ENCODE measurements at regions not wholly inside any gene's neighbourhood (a gene's known extent, or its start where the extent isn't known, plus 50 kb on each side); places are given as distances from the start of the nearest gene placed in this dataset.

DNA sequence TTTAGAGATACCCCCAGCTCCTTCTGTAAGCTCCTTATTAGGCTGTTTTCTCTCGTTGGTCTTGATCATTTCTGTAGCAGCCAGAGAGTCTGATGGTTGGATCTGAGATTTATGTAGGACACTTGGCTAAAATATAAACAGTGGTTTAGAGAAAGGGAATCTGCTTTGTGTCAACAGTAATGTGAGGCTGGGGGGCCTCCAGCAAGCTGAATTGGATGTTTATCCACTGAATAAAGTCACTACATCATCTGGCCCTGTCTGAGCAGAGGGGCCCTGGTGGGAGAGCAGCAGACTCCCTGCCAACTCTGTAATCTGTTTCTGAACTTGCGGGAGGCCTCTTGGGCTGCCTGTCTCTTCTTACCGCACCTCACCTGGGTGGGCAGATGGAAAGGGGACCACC, 328.5 kb upstream of the PLET1 start:
- H3K27me3 ChIP-seq (ENCODE audit: control insufficient read depth, insufficient read depth, low read length), result peaks cover 3% of the 10 kb centered on the region
- H3K36me3 ChIP-seq (ENCODE audit: control insufficient read depth, insufficient read depth, low read length), result no peaks in the 10 kb centered on the region
- H3K4me3 ChIP-seq (ENCODE audit: low read depth, low read length), result no peak overlapping the region
- TF ChIP-seq, protein P1, sequence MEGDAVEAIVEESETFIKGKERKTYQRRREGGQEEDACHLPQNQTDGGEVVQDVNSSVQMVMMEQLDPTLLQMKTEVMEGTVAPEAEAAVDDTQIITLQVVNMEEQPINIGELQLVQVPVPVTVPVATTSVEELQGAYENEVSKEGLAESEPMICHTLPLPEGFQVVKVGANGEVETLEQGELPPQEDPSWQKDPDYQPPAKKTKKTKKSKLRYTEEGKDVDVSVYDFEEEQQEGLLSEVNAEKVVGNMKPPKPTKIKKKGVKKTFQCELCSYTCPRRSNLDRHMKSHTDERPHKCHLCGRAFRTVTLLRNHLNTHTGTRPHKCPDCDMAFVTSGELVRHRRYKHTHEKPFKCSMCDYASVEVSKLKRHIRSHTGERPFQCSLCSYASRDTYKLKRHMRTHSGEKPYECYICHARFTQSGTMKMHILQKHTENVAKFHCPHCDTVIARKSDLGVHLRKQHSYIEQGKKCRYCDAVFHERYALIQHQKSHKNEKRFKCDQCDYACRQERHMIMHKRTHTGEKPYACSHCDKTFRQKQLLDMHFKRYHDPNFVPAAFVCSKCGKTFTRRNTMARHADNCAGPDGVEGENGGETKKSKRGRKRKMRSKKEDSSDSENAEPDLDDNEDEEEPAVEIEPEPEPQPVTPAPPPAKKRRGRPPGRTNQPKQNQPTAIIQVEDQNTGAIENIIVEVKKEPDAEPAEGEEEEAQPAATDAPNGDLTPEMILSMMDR (IDR thresholded peaks at IDR 0.05; ENCODE audit: insufficient read depth, low read length, poor library complexity, severe bottlenecking), result no peak
- DNase-seq (ENCODE audit: low read depth), result no peak

DNA sequence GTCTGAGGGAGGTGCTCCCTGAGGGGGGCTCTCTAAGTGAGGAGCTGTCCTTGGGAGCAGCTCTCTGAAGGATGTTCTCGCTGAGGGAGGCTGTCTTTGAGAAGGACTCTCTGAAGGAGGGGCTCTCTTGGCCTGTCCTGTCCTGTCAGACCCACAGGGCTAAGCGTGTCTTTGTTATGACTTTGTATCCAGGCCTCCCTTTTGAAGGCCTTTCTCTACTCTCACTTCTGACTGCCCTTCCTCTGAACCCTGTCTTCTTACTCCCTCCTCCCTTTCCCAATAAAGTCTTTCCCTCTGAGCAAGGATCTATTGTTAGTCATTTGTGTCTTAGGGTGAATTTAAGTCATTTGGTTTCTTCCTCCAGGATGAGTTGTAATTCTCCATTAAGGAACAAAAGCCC, 330.1 kb upstream of the PLET1 start:
- TF ChIP-seq, protein P1 (IDR thresholded peaks at IDR 0.05; ENCODE audit: insufficient read depth, low read length, poor library complexity, severe bottlenecking), result no peak
- no peak for DNase-seq (ENCODE audit: low read depth)
- Histone ChIP-seq H3K36me3 (ENCODE audit: control insufficient read depth, insufficient read depth, low read length) (no peaks in the 10 kb centered on the region), H3K4me3 (ENCODE audit: low read depth, low read length) (no peak overlapping the region), H3K27me3 (ENCODE audit: control insufficient read depth, insufficient read depth, low read length) (no peaks in the 10 kb centered on the region)

DNA sequence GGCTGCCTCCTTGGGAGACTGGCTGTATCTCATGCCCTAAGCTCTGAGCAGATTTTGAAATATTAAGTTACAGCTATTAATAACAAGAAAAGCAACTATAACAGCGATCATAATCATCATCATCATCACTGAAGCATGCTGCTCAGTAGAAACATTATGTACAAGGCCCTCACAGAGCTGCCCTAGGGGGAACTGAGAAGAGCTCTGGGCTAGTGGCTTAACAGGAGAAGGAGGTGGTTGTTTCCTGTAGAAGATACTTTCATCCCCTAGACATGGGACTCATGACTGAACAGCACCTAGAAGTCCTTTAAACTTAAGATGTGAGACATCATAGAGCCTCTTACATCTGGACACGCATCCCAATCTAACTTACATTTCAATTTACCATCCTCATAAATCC, 332.8 kb upstream of the PLET1 start:
- TF ChIP-seq, protein P1 (IDR thresholded peaks at IDR 0.05; ENCODE audit: insufficient read depth, low read length, poor library complexity, severe bottlenecking), result no peak
- Histone ChIP-seq H3K4me3 (ENCODE audit: low read depth, low read length) (no peak overlapping the region), H3K36me3 (ENCODE audit: control insufficient read depth, insufficient read depth, low read length) (no peaks in the 10 kb centered on the region), H3K27me3 (ENCODE audit: control insufficient read depth, insufficient read depth, low read length) (no peaks in the 10 kb centered on the region)
- DNase-seq (ENCODE audit: low read depth), result no peak

DNA sequence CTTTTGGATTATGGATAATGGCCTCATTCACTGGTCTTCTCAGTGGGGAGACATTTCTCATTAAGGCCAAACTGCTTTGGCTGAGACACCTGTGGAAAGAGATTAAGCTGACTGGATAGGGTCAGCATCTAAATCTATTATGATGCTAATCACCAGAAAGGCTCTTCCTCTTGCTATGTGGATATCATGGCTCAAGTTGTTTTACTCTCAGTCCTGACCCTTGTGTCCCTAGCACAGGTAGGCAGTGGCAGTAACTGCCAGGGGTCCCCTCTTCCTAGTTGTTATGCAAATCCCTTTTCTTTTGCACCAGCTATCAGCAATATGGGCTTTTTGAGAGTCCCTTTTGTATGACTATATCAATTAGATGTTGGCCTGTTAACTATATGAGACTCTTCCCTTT, 335.7 kb upstream of the PLET1 start:
- no peaks in the 10 kb centered on the region for H3K27me3 ChIP-seq (ENCODE audit: control insufficient read depth, insufficient read depth, low read length)
- TF ChIP-seq, protein P1 (IDR thresholded peaks at IDR 0.05; ENCODE audit: insufficient read depth, low read length, poor library complexity, severe bottlenecking), result no peak
- DNase-seq (ENCODE audit: low read depth), result no peak
- no peaks in the 10 kb centered on the region for H3K36me3 ChIP-seq (ENCODE audit: control insufficient read depth, insufficient read depth, low read length)
- H3K4me3 ChIP-seq (ENCODE audit: low read depth, low read length), result no peak overlapping the region

DNA sequence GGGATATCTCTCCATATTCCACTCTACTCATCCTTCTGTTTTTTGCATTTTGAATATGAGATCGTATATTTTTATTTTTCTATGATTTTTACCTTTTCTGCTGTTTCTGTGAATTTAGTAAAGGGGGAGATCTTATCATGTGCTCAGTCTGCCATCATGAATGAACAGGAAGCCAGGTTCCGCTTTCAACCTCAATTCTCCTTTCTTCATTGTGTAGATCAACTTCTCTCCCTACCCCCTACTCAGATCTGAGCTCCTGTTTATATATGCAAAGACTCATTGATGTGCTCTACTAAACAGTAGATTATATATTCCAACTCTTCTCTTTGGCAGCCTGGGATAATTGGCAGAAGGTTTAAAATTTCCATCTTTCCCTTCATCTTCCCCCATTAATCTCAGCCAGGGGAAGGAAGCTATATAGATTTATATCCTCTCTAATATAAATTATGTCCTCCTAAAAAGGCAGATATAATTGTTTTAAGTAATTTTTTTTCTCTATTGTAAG, 336.7 kb upstream of the PLET1 start:
- DNase-seq (ENCODE audit: low read depth), result no peak
- TF ChIP-seq, protein P1 (IDR thresholded peaks at IDR 0.05; ENCODE audit: insufficient read depth, low read length, poor library complexity, severe bottlenecking), result no peak
- H3K4me3 ChIP-seq (ENCODE audit: low read depth, low read length), result no peak overlapping the region
- H3K27me3 ChIP-seq (ENCODE audit: control insufficient read depth, insufficient read depth, low read length), result no peaks in the 10 kb centered on the region
- H3K36me3 ChIP-seq (ENCODE audit: control insufficient read depth, insufficient read depth, low read length), result no peaks in the 10 kb centered on the region

DNA sequence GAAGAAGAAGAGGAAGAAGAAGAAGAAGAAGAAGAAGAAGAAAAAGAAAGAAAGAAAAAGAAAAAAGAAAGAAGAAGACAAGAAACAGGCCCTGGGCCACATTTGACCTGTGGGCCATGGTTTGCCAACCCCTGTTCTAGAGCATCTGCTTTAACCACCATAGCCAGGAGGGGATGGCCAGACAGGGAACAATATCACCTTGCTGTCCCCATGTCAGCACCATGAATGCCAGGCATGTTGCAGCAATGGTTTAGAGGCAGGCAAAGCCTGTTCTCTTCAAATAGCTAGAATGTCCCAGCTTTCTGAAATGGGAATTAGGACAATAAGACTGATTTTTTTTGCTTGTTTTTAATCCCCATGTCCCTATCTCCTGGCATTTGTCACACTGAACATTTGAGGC, 338.6 kb upstream of the PLET1 start:
- H3K4me3 ChIP-seq (ENCODE audit: low read depth, low read length), result no peak overlapping the region
- no peaks in the 10 kb centered on the region for H3K36me3 ChIP-seq (ENCODE audit: control insufficient read depth, insufficient read depth, low read length)
- TF ChIP-seq, protein P1 (IDR thresholded peaks at IDR 0.05; ENCODE audit: insufficient read depth, low read length, poor library complexity, severe bottlenecking), result no peak
- no peak for DNase-seq (ENCODE audit: low read depth)
- no peaks in the 10 kb centered on the region for H3K27me3 ChIP-seq (ENCODE audit: control insufficient read depth, insufficient read depth, low read length)
